H54 (cell line): ENCODE measurements at regions not wholly inside any gene's neighbourhood (a gene's known extent, or its start where the extent isn't known, plus 50 kb on each side); places are given as distances from the start of the nearest gene placed in this dataset.

Source experiments
- DNase-seq: peaks from one replicate; pipeline ENCODE4 v3.0.0; 2011; ENCODE audit warnings: low spot score, mixed read lengths; ENCODE audit not compliant: insufficient read length
- FAIRE-seq: peaks from 3 replicates; lab custom pipeline; 2011; peaks lifted over from hg19 to GRCh38; lab: Jason Lieb, UNC
- POLR2A ChIP-seq: IDR thresholded peaks from 2 replicates; pipeline ENCODE4 v1.6.1; 2011; ENCODE audit warnings: low read depth, mild to moderate bottlenecking, low read length

- TF ChIP-seq POLR2A, result no peak
- FAIRE-seq, result no peak
- DNase-seq, result no peak
These were observed 241.1 kb downstream of the TENT5A start for GRCh38 chr6:81511423-81511822.

- DNase-seq (no peak), FAIRE-seq (no peak)
- no peak for TF ChIP-seq POLR2A
These were observed 256.5 kb downstream of the TENT5A start for GRCh38 chr6:81495999-81496398.

DNA sequence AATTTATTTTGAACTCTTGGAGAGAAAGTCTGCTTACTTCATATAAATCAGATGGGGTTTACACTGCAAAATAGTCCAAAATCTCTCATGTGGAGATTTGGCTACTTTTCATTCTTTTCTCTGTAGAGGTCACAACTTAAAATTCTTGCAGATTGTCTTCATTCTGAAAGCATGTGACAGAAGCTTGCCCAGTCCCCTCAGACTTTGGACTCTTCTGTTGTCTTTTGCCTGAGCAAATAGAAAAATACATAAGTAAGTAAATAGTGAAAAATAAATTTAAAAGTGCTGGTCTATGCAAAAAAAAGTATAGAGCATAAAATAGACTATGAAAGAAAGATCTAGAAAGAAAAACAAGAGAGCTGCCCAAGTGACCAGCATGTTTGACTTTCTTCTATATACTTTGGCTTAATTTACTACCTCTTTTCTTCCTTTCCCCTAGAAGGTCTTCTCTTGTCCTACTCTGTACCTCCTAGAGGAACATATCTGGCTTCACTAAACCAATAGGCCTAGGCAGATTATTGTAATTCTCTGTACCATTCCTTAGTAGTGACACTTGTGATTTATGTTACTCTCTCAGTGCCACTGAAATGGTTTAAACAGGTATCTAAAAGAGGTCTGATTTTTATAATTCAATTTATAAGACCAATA, 260.9 kb downstream of the TENT5A start:
- no peak for FAIRE-seq
- TF ChIP-seq POLR2A, result no peak

GRCh38 chr6:81487489-81487888, 265.0 kb downstream of the TENT5A start:
- FAIRE-seq, result peak; percentile 83
- DNase-seq, result no peak
- no peak for TF ChIP-seq POLR2A

More for the DNA sequence above, 260.9 kb downstream of the TENT5A start:
- no peak for DNase-seq

DNA sequence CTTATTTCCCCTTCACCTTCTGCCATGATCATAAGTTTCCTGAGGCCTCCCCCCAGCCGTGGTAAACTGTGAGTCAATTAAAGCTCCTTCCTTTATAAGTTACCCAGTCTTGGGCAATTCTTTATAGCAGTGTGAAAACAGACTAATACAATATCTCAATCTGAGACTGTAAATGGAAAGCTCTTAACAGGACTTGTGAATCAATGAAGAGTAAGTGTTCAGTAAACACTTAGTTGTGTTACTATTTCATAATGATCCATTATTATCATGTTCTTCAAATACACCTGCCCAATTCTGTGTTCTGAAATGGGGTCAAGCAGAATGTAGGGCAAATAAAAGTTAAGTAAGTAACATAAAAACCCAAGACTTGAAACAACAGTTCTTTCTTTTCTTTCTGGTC, 266.2 kb downstream of the TENT5A start:
- no peak for TF ChIP-seq POLR2A
- FAIRE-seq, result no peak
- no peak for DNase-seq

DNA sequence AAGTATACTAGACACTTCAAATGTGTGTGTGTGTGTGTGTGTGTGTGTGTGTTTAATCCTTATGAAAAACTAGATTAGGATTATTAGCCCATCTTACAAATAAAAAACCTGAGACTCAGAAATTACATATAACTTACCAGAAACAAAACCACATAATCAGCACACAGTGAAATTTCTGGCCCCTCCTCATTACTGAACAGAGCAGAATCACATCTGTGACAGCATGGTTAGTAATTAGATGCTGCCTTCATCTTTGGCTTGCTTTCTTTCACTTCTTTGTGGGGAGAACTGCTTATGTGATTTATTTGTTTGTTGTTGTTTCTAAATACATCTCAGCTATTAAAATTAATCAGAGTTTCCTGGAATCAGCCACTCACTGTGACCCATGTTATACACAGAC, 267.1 kb downstream of the TENT5A start:
- DNase-seq (no peak), FAIRE-seq (no peak)

GRCh38 chr6:81484251-81484650, 268.2 kb downstream of the TENT5A start:
- TF ChIP-seq POLR2A, result no peak
- FAIRE-seq, result no peak

More for the DNA sequence above, 267.1 kb downstream of the TENT5A start:
- no peak for TF ChIP-seq POLR2A

GRCh38 chr6:81480139-81480538, 272.3 kb downstream of the TENT5A start:
- no peak for DNase-seq
- no peak for TF ChIP-seq POLR2A
- no peak for FAIRE-seq

More at GRCh38 chr6:81484251-81484650, 268.2 kb downstream of the TENT5A start:
- no peak for DNase-seq

DNA sequence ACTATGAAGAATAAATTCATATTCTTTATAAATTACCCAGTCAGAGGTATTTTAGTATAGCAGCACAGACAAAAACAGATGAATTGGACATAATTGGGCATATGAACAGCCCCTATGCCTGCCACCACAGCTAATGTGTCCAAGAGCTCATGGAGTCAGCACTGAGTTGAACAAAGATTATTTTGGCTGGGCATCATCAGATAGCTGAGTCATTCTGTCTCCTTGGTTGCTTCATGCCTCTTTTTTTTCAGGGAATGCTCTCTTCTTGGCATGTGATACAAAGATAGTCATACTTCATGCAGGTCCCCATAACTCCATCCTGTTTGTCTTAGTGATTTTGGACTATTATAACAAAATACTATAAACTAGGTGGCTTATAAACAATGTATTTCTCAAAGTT, 275.6 kb downstream of the TENT5A start:
- DNase-seq, result no peak
- TF ChIP-seq POLR2A, result no peak
- no peak for FAIRE-seq

DNA sequence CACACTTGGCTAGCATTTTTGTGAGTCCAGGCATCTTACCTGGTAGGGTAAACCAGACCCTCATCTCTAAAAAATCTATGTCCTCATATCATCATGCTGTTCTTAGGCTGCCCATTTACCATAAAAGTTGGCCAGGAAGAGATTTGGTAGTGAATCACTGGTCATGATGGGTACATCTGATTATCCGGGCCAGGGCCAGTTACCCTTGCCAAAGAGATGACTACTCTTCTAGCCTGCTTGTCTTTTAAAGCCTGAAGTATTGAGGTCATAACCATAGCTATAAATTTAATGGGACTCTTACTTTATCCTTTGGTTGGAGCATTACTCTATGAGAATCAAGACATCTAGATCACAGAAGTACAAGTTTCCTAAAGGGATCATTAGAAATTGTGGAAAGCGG, 276.8 kb downstream of the TENT5A start:
- no peak for FAIRE-seq
- DNase-seq, result no peak
- TF ChIP-seq POLR2A, result no peak

- DNase-seq, result no peak
- FAIRE-seq, result peak; percentile 89
- no peak for TF ChIP-seq POLR2A
These were observed 286.6 kb downstream of the TENT5A start for GRCh38 chr6:81465859-81466258.

DNA sequence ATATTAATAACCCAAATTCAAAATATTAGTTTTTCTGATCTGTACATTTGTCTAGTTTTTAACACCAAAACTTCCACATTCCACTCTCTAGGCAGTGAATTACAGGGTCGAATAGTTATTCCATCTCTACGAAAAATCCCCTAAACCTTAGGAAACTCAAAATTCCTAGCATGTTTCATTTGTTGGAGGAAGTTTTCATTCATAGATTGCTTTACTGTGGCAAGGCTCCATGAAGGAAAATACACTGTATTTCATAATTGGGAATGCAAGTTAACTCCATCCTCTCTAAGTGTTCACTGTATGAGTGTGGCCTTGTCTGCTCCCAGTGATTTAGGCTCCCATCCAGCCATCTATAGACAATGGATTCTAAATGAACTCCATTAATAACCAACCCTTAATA, 296.1 kb downstream of the TENT5A start:
- FAIRE-seq, result no peak
- no peak for DNase-seq

GRCh38 chr6:81455641-81456040, 296.8 kb downstream of the TENT5A start:
- TF ChIP-seq POLR2A, result no peak
- no peak for DNase-seq
- no peak for FAIRE-seq

More for the DNA sequence above, 296.1 kb downstream of the TENT5A start:
- no peak for TF ChIP-seq POLR2A

DNA sequence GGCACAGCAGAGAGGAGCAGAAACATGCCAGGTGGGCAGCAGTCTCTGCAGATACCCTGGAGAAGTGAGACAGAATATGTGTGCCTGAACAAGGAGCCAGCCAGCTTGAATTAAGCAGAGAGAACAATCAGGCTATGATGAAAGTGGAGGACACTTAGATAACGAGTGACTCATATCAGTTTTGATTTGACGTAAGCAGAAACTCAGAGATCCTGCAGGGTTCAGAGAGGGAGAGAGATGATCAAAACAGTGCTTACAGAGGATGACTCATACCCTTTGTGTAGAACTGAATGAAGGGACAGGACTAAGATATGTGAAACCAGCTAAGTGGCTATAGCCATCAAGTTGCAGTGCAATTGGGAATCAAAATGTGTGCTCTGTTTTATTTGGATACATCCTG, 300.7 kb downstream of the TENT5A start:
- TF ChIP-seq POLR2A, result no peak
- FAIRE-seq, result peak; percentile 99
- peak; percentile 32 for DNase-seq

- FAIRE-seq (no peak), DNase-seq (no peak)
- no peak for TF ChIP-seq POLR2A
These were observed 302.3 kb downstream of the TENT5A start for GRCh38 chr6:81450180-81450579.

GRCh38 chr6:81446509-81446908, 306.0 kb downstream of the TENT5A start:
- DNase-seq (no peak), FAIRE-seq (no peak)
- no peak for TF ChIP-seq POLR2A
